ENCODE measurements at regions not wholly inside any gene's neighbourhood (a gene's known extent, or its start where the extent isn't known, plus 50 kb on each side); places are given as distances from the start of the nearest gene placed in this dataset.
"Not testable (repeated sequence)": the region's sequence is repeated elsewhere in the genome, so short reads cannot be mapped to it uniquely, and the experiment has no call there.

DNA sequence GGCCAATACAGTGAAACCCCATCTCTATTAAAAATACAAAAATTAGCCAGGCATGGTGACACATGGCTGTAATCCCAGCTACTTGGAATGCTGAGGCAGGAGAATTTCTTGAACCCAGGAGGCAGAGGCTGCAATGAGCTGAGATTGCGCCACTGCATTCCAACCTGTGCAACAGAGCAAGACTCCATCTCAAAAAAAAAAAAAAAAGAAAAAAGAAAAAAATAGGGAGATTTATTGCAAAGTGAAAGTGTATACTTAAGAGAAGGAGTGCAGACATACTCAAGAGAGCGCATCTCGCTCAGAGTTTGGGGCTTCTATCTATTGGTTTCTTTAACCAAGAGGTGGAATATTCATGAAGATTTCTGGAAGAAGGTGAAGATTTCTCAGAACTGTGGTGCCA lies 708.4 kb downstream of the XPNPEP1 start:
- TF ChIP-seq, protein P1, sequence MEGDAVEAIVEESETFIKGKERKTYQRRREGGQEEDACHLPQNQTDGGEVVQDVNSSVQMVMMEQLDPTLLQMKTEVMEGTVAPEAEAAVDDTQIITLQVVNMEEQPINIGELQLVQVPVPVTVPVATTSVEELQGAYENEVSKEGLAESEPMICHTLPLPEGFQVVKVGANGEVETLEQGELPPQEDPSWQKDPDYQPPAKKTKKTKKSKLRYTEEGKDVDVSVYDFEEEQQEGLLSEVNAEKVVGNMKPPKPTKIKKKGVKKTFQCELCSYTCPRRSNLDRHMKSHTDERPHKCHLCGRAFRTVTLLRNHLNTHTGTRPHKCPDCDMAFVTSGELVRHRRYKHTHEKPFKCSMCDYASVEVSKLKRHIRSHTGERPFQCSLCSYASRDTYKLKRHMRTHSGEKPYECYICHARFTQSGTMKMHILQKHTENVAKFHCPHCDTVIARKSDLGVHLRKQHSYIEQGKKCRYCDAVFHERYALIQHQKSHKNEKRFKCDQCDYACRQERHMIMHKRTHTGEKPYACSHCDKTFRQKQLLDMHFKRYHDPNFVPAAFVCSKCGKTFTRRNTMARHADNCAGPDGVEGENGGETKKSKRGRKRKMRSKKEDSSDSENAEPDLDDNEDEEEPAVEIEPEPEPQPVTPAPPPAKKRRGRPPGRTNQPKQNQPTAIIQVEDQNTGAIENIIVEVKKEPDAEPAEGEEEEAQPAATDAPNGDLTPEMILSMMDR (conservative IDR thresholded peaks at IDR 0.05; ENCODE audit: low read depth, low read length), result not testable (repeated sequence)
- TF ChIP-seq EZH2 (IDR thresholded peaks at IDR 0.05; ENCODE audit: low read length, unreplicated experiment), result not testable (repeated sequence)
